ENCODE measurements at regions not wholly inside any gene's neighbourhood (a gene's known extent, or its start where the extent isn't known, plus 50 kb on each side); places are given as distances from the start of the nearest gene placed in this dataset.

DNA sequence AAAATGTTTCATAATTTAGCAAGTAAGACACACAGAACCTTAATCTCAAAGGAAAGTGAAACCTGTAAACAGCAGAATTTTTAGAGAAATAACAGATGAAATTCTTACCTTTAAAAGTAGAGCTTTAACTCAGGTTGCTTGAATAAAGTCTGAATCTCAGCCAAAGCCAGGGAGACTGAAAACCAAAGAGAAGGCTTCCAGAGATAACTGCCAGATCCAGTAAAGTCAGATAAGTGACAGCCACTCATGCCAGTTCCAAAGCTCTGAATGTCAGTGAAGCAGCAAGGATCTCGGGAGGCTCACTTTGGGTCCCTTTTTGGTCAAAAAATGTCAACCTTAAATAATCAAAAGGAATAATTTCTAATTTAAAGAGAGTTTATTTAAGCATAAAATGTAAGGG, 199.9 kb upstream of the CHRM3 start:
- no peak for DNase-seq
- Histone ChIP-seq H3K27ac (no peak overlapping the region), H3K4me1 (no peaks in the 10 kb centered on the region), H3K9ac (ENCODE audit: low read depth in 2 of 2, low read length in 2 of 2) (no peak overlapping the region), H3K9me3 (no peaks in the 10 kb centered on the region), H3K36me3 (no peaks in the 10 kb centered on the region), H3K27me3 (no peaks in the 10 kb centered on the region), H3K4me3 (no peak overlapping the region)
- intact Hi-C loops (cut with DNase I) = no loop called here
- TF ChIP-seq, protein P1, sequence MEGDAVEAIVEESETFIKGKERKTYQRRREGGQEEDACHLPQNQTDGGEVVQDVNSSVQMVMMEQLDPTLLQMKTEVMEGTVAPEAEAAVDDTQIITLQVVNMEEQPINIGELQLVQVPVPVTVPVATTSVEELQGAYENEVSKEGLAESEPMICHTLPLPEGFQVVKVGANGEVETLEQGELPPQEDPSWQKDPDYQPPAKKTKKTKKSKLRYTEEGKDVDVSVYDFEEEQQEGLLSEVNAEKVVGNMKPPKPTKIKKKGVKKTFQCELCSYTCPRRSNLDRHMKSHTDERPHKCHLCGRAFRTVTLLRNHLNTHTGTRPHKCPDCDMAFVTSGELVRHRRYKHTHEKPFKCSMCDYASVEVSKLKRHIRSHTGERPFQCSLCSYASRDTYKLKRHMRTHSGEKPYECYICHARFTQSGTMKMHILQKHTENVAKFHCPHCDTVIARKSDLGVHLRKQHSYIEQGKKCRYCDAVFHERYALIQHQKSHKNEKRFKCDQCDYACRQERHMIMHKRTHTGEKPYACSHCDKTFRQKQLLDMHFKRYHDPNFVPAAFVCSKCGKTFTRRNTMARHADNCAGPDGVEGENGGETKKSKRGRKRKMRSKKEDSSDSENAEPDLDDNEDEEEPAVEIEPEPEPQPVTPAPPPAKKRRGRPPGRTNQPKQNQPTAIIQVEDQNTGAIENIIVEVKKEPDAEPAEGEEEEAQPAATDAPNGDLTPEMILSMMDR (IDR thresholded peaks at IDR 0.05) = no peak

DNA sequence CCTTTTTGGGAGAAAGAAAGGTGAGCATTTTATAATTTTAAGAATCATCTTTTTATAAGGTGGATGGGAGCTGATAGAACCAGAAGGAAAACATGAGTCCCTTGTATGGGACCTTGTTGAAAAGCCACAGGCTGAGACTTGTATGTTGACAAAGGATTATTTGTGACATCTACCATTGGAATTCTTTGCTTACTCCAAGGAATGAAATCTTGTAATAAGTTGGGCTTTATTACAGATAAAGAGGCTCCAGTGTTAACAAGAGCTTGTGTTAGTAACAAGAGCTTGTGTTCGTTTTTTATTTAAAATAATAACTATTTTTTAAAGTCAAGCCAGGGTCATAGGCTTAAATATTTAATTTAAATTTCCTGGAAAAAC, 201.1 kb upstream of the CHRM3 start:
- Histone ChIP-seq H3K27ac (no peak overlapping the region), H3K9me3 (no peaks in the 10 kb centered on the region), H3K4me1 (no peaks in the 10 kb centered on the region), H3K4me3 (no peak overlapping the region), H3K27me3 (no peaks in the 10 kb centered on the region), H3K36me3 (no peaks in the 10 kb centered on the region), H3K9ac (ENCODE audit: low read depth in 2 of 2, low read length in 2 of 2) (no peak overlapping the region)
- intact Hi-C loops (cut with DNase I) = no loop called here
- DNase-seq = no peak
- TF ChIP-seq, protein P1 (IDR thresholded peaks at IDR 0.05) = no peak

DNA sequence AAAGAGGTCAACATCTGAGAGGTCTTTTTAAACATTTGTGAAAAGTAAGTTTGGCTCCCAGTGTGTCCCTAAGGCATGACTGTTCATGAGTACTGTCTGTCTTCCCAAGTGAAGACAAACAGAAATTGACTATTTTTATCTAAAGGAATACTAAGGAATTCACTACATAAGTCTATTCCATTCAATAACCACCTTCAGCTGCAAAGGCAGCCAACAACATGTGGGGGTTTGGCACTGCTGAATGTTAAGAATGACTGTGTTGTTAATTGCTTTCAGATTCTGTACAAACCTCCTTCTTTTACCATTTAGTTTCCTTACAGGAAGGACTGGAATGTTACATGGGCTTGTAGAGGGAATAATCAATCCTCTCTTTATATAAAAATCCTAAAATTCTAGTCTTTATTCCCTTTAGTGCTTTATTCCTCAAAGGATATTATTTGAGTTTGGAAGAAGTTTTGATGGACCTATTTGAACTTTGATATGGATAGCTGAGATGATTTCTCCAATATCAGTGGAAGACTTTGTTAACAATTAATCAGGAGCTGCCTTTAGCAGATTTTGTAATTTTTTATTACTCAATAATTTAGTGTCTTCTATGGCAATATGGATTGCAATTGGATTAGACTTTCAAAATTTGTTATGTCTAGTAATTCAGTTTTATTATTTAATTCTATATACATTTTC, 201.7 kb upstream of the CHRM3 start:
- Histone ChIP-seq H3K27me3 (no peaks in the 10 kb centered on the region), H3K27ac (no peak overlapping the region), H3K4me1 (no peaks in the 10 kb centered on the region), H3K36me3 (no peaks in the 10 kb centered on the region), H3K4me3 (no peak overlapping the region), H3K9ac (ENCODE audit: low read depth in 2 of 2, low read length in 2 of 2) (no peak overlapping the region), H3K9me3 (no peaks in the 10 kb centered on the region)
- intact Hi-C loops (cut with DNase I) = no loop called here
- DNase-seq = no peak
- TF ChIP-seq, protein P1 (IDR thresholded peaks at IDR 0.05) = no peak

DNA sequence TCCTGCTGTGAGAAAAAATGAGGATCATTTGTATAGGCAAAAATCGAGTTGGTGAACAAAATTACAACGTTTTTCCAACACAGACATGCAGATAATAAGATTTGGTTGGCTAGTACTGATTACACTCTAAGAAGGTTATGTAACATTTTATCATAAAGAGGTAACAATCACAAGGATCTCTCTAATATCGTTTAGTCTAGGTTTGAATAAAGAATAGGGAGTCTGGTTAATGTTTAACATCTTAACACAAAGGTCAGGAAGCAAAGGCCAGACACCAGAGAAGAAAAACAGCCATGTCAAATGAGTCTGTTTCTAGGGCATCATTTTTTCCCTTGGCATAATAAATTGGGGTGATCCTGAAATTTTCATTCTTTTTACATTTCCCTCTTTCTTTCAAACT, 207.4 kb upstream of the CHRM3 start:
- Histone ChIP-seq H3K4me3 (no peak overlapping the region), H3K36me3 (no peaks in the 10 kb centered on the region), H3K27ac (no peak overlapping the region), H3K4me1 (no peaks in the 10 kb centered on the region), H3K9ac (ENCODE audit: low read depth in 2 of 2, low read length in 2 of 2) (no peak overlapping the region), H3K27me3 (no peaks in the 10 kb centered on the region), H3K9me3 (no peaks in the 10 kb centered on the region)
- intact Hi-C loops (cut with DNase I) = no loop called here
- no peak for DNase-seq
- TF ChIP-seq, protein P1 (IDR thresholded peaks at IDR 0.05) = no peak

DNA sequence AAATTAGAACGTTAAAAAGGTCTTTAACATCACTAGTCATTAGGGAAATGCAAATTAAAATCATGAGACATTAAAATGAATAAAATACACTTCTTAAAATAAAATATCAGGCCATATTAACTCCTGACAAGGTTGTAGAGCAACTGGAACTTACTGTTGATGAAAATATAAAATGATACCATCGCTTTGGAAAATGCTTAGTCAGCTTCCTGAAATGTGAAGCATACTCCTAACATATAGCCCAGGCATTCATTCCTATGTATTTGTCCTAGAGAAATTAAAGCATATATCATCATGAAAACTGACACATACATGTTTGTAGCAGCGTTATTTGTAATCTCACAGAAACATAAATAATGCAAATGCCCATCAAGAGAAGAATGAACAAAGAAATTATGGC, 211.5 kb upstream of the CHRM3 start:
- H3K27ac ChIP-seq = no peak overlapping the region
- H3K27me3 ChIP-seq = no peaks in the 10 kb centered on the region
- H3K36me3 ChIP-seq = no peaks in the 10 kb centered on the region
- intact Hi-C loops (cut with DNase I) = no loop called here
- H3K9ac ChIP-seq (ENCODE audit: low read depth in 2 of 2, low read length in 2 of 2) = no peak overlapping the region
- TF ChIP-seq, protein P1 (IDR thresholded peaks at IDR 0.05) = no peak
- H3K9me3 ChIP-seq = no peaks in the 10 kb centered on the region
- no peaks in the 10 kb centered on the region for H3K4me1 ChIP-seq
- H3K4me3 ChIP-seq = no peak overlapping the region
- DNase-seq = no peak

Data from colonic mucosa (tissue), 4 donors.